Retinal pigment epithelial cell (primary cell): ENCODE measurements at regions not wholly inside any gene's neighbourhood (a gene's known extent, or its start where the extent isn't known, plus 50 kb on each side); places are given as distances from the start of the nearest gene placed in this dataset.

Source experiments
- DNase-seq: peaks from one replicate; pipeline ENCODE4 v3.0.0-alpha.2; 2010; ENCODE audit warnings: low read depth
- H3K4me3 ChIP-seq: 2 replicates; pipeline ENCODE4 v1.5.1; 2011; ENCODE audit warnings: mild to moderate bottlenecking, low read length, control low read depth, moderate library complexity
- CTCF ChIP-seq: conservative IDR thresholded peaks from 2 replicates; pipeline ENCODE4 v1.5.1; 2011; ENCODE audit warnings: low read depth, low read length, control low read depth, inconsistent platforms

DNA sequence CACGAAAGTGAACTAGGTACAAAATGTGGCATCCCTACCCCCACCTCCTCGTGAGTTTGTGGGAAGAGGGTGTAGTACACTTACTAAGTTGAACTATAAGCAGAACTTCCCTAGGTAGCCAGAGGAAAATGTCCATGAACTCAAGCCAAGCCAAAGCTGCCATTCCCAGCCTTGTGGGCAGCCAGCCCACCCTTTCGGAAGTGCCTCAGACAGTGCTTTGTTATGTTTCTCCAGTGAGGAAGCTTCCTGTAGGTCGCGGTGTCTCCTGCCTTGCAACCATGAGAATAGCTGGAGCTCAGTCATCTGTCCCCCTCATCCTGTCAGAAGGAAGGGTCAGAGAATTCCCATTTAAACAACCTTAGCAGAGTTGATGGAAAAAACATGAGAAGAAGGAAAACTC is 266.9 kb downstream of the DUSP6 start:
- no peak overlapping the region for H3K4me3 ChIP-seq
- TF ChIP-seq CTCF, result no peak
- DNase-seq, result no peak

- H3K4me3 ChIP-seq, result no peak overlapping the region
- no peak for DNase-seq
- TF ChIP-seq CTCF, result no peak
Measured at GRCh38 chr12:89084751-89085150, 267.6 kb downstream of the DUSP6 start.

- no peak for DNase-seq
- no peak overlapping the region for H3K4me3 ChIP-seq
Measured at GRCh38 chr12:89083491-89083890, 268.8 kb downstream of the DUSP6 start.

GRCh38 chr12:89082370-89082753 is 269.9 kb downstream of the DUSP6 start:
- H3K4me3 ChIP-seq, result no peak overlapping the region
- no peak for TF ChIP-seq CTCF
- DNase-seq, result no peak

More at GRCh38 chr12:89083491-89083890, 268.8 kb downstream of the DUSP6 start:
- TF ChIP-seq CTCF, result no peak

GRCh38 chr12:89081719-89082369 is 270.5 kb downstream of the DUSP6 start:
- H3K4me3 ChIP-seq, result no peak overlapping the region
- DNase-seq, result no peak
- no peak for TF ChIP-seq CTCF

GRCh38 chr12:89080793-89081465 is 271.4 kb downstream of the DUSP6 start:
- no peak for DNase-seq
- no peak overlapping the region for H3K4me3 ChIP-seq
- TF ChIP-seq CTCF, result no peak

DNA sequence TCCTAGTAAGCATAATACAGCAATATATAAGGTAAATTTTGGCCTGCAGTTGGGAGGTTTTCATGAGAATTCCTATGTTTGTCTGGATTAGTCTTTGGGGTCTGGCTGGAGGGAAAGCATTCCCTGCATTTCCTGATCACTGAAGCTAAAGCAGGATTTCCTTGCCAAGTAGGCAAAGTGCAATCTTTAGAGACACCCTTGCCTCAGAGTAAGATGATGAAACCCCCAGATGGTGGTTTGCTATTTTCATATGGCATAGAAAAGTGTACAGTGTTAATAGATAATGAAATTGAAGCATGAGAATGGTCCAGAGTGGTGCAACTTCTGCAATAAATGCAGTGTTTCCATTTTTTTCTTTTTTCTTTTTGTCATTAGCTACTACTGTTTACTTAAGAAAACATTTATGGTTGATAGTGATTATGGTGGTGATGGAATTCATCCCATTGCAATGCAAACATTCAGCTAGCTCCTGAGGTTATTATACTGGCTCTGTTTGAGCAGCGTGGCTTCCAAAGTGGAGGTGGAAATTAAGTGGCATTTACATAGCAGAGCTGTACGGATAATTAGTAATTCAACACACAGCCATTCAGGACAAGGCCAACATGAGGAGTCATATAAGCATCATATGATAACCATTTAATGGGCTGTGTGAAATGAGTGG is 276.3 kb downstream of the DUSP6 start:
- TF ChIP-seq CTCF, result no peak
- no peak overlapping the region for H3K4me3 ChIP-seq
- no peak for DNase-seq
